ENCODE measurements at regions not wholly inside any gene's neighbourhood (a gene's known extent, or its start where the extent isn't known, plus 50 kb on each side); places are given as distances from the start of the nearest gene placed in this dataset.
"Not testable (repeated sequence)": the region's sequence is repeated elsewhere in the genome, so short reads cannot be mapped to it uniquely, and the experiment has no call there.

GRCh38 chr20:43832961-43833360 is 81.7 kb upstream of the TOX2 start:
- DNase-seq (ENCODE audit: low read depth in 1 of 2, low spot score in 1 of 2): no peak
- in situ Hi-C loops (cut with HindIII; ENCODE audit: low pct_unique_long_range_greater_than_20kb, low sequenced_read_pairs): no loop called here
- TF ChIP-seq JUND (IDR thresholded peaks at IDR 0.05; ENCODE audit: low read depth): no peak

DNA sequence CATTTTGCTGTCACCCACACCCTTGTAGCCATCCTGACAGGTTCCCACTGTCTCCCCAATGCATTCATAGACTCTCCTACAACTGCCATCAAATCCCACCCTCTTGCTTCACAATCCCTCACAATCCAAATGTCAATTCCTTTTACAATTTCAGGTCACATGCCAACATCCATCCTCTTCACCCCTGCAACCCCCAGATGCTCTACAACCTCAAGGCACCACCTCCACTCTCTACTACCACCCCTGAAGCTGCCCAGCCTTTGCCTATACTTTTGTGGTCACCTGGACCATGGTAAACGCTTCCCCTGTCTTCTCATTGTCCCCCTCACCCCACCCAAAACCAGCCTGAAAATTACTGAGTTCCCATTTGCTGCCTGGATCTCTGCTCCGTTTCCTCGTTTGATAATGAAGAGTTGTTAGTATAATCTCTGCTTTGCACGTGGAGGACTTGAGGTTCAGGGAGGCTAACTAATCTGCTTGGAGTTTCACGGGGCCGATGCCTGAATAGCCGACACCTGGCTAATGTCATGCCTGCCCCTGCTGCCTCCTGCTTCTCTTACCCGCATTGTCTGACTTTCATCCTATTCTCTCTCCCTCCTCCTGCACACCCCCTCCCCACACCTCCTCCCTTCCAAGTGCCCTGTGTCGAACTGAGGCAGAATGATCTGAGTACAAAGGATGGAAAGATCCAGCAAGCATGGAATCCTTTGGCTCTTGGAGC is 82.4 kb upstream of the TOX2 start:
- no peak for TF ChIP-seq JUND (IDR thresholded peaks at IDR 0.05; ENCODE audit: low read depth)
- in situ Hi-C loops (cut with HindIII; ENCODE audit: low pct_unique_long_range_greater_than_20kb, low sequenced_read_pairs): no loop called here

GRCh38 chr20:43831481-43832065 is 83.1 kb upstream of the TOX2 start:
- no peak for TF ChIP-seq JUND (IDR thresholded peaks at IDR 0.05; ENCODE audit: low read depth)
- in situ Hi-C loops (cut with HindIII; ENCODE audit: low pct_unique_long_range_greater_than_20kb, low sequenced_read_pairs): no loop called here
- DNase-seq (ENCODE audit: low read depth in 1 of 2, low spot score in 1 of 2): no peak

More for the DNA sequence above, 82.4 kb upstream of the TOX2 start:
- DNase-seq (ENCODE audit: low read depth in 1 of 2, low spot score in 1 of 2): no peak

DNA sequence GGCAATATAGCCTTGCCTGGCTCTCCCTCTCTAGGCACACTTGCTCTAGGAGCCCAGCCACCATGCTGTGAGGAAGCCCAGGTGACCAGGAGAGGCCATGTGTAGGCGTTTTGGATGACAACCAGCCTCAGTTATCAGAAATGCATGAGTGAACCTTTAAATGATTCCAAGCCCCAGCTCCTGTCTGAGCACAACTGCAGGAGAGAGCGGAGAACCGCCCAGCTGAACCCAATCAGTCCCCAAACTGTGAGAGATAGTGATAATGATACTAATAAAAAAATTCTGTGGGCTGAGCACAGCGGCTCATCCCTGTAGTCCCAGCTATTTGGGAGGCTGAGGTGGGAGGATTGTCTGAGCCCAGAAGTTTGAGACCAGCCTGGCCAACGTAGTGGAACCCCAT is 83.8 kb upstream of the TOX2 start:
- no peak for DNase-seq (ENCODE audit: low read depth in 1 of 2, low spot score in 1 of 2)
- no peak for TF ChIP-seq JUND (IDR thresholded peaks at IDR 0.05; ENCODE audit: low read depth)
- in situ Hi-C loops (cut with HindIII; ENCODE audit: low pct_unique_long_range_greater_than_20kb, low sequenced_read_pairs): no loop called here

DNA sequence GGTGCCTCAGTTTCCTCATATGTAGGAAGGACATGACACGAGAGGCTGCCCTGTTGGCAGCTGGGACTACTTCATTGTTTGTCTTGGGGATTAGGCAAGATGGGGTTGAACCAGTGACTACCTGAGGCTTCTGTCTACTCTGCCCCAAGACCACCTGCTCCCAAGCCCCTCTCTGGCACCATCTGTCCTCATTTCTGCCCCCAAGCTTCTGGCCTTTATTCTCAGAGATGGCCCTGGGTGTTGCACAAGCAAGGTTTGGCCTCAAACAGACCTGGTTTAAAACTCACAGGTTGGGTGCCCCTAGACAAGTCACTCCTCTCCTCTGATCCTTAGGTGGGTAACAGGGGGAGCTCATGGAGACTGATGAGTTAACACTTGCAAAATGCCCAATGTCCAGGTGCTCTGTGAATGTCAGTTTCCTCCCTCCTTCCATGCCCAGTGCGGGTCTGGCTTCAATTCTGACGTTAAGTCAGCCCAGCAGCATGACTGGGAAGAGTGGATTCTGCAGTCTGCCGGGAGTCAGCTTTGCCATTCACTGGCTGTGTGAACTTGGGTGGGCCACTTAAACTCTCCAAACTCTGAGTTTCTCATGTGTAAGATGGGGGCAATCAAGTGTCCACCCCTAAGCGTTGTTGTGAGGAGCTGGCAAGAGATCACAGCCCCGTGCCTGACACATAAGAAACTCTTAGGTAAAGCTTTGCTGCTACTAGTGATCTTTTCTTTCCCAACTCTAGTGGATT is 84.5 kb upstream of the TOX2 start:
- in situ Hi-C loops (cut with HindIII; ENCODE audit: low pct_unique_long_range_greater_than_20kb, low sequenced_read_pairs): no loop called here
- no peak for TF ChIP-seq JUND (IDR thresholded peaks at IDR 0.05; ENCODE audit: low read depth)
- no peak for DNase-seq (ENCODE audit: low read depth in 1 of 2, low spot score in 1 of 2)

DNA sequence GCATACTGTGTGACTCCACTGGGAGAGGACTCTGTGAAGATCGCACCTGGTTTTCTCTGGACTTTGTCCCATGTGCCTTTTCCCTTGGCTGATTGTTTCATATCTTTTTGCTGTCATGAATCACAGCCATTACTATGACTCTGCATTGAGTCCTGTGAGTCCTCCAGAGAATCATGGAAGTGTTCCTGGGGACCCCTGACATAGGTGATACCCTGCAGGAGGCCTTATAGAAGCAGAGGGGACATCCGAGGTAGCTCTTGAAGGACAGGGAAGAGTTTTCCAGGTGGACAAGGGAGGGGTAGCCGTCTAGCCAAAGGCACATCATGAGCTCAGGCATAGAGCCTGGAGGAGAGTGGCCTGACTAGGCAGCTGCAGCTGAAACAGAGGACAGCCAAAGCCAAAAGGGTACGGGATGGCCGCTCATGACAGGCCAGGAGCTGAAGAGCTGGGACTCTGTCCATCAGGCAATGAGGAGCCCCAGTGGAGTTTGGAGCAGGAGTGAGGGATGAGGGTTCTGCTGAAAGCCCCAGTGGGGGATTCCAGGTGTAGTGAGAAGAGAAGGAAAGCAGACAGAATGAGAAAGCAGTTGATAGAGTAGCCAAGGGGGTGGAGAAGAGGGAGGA is 86.6 kb upstream of the TOX2 start:
- no peak for DNase-seq (ENCODE audit: low read depth in 1 of 2, low spot score in 1 of 2)
- no peak for TF ChIP-seq JUND (IDR thresholded peaks at IDR 0.05; ENCODE audit: low read depth)
- in situ Hi-C loops (cut with HindIII; ENCODE audit: low pct_unique_long_range_greater_than_20kb, low sequenced_read_pairs): no loop called here

DNA sequence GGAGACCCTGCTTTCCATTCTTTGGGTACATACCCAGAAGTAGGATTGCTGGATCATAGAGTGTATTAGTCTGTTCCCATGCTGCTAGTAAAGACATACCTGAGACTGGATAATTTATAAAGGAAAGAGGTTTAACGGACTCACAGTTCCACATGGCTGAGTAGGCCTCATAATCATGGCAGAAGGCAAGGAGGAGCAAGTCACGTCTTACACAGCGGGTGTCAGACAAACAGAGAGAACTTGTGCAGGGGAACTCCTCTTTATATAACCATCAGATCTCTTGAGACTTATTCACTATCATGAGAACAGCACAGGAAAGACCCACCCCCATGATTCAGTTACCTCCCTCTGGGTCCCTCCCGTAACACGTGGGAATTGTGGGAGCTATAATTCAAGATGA is 87.7 kb upstream of the TOX2 start:
- DNase-seq (ENCODE audit: low read depth in 1 of 2, low spot score in 1 of 2); in situ Hi-C loops (cut with HindIII; ENCODE audit: low pct_unique_long_range_greater_than_20kb, low sequenced_read_pairs): not testable (repeated sequence)

DNA sequence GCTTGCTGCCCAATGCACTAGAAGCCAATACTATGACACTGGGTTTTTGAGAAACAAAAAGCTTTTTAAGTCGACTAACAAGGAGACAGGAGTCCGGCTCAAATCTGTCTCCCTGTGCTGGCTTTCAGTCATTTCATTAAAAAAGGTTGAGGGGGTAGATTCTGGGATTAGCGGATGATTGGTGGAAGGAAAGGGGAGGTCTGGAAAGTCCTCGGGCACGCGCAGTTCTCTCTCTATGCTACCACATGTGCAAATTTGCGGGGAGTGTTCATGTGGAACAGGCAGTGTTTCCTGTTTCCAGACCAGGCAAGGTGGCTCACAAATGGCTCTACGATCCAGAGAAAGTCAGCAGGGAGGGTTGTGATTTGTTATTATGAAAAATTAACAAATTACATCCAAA is 89.1 kb upstream of the TOX2 start:
- TF ChIP-seq JUND (IDR thresholded peaks at IDR 0.05; ENCODE audit: low read depth): no peak
- in situ Hi-C loops (cut with HindIII; ENCODE audit: low pct_unique_long_range_greater_than_20kb, low sequenced_read_pairs): no loop called here
- no peak for DNase-seq (ENCODE audit: low read depth in 1 of 2, low spot score in 1 of 2)

- in situ Hi-C loops (cut with HindIII; ENCODE audit: low pct_unique_long_range_greater_than_20kb, low sequenced_read_pairs): no loop called here
- no peak for TF ChIP-seq JUND (IDR thresholded peaks at IDR 0.05; ENCODE audit: low read depth)
- DNase-seq (ENCODE audit: low read depth in 1 of 2, low spot score in 1 of 2): no peak
These were observed 89.6 kb upstream of the TOX2 start for GRCh38 chr20:43825051-43825402.

DNA sequence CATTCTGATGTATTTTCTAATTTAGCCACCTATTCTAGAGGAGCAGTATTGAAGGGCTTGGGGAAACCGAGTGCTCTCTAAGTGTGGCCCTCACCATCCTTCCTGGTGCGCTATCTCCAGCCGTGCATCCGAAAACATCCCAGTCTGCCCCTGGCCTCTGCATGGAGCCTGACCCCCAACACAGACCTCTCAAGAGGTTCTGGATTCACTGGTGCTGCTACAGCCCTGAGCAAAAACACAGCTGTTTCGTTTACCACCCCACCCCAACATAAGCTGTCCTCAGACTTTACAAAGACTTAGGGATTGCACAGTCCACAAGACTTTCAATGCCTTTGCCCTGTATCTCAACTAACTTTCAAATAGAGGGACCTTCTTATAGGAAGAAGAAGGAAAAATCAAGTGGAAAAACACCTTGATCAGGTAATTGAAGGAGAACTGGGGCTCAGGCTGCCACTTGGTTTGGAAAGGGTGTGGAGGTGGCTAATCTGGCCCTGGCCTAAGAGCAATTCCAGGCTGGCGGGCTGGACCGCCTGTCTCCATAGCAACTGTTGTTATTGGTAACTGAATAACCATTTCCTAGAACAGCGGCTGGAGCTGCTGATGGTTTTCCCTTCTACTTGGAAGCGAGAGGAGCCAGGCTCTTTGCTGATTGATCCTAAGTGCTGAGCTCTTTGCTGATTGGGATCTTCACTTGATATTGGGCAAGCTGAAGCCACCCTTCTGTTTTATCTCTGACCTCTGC is 90.2 kb upstream of the TOX2 start:
- in situ Hi-C loops (cut with HindIII; ENCODE audit: low pct_unique_long_range_greater_than_20kb, low sequenced_read_pairs): no loop called here
- TF ChIP-seq JUND (IDR thresholded peaks at IDR 0.05; ENCODE audit: low read depth): no peak
- DNase-seq (ENCODE audit: low read depth in 1 of 2, low spot score in 1 of 2): peak in 1 of 2 experiments; percentile 54

DNA sequence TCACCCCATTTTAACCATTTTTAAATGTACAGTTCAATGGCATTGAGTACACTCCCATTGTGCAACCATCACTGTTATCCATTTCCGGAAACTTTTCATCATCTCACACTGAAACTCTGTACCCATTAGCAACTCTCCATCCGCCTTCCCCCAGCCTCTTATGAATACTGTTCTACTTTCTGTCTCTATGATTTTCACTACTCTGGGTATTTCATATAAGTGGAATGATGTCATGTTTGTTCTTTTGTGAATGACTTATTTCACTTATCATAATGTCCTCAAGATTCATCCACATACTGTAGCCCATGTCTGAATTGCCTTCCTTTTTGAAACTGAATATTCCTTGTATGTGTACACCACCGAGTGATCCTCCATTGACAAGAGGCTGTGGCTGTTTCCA is 92.9 kb upstream of the TOX2 start:
- DNase-seq (ENCODE audit: low read depth in 1 of 2, low spot score in 1 of 2): no peak
- no peak for TF ChIP-seq JUND (IDR thresholded peaks at IDR 0.05; ENCODE audit: low read depth)
- in situ Hi-C loops (cut with HindIII; ENCODE audit: low pct_unique_long_range_greater_than_20kb, low sequenced_read_pairs): no loop called here

DNA sequence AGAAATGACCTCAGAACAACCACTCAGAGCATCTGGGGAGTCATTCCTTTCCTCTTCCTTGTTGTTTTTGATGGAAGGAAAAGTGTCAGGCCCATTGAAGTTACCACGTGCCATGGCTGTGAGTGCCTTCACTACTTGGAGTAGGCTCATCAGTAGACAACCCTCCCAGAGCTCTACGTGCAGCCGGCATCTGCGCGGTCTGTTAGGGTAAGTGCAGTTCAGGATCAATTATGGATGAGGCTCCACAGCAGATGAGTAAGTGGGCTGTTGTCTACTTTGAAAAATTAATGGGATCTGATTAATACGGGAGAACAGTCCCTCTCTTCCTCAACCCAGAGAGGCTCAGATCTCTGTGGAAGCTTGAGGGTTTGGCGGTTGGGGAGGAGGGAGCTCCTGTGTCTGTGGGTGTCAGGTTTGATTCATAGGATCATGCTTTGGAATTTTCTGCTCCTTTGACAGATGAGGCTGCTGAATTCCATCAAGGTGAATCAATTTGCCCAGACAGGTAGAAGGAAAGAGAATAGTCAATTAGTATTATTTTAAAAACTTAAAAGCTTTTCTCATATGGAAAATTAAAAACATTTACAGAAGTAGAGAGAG is 93.8 kb upstream of the TOX2 start:
- no peak for TF ChIP-seq JUND (IDR thresholded peaks at IDR 0.05; ENCODE audit: low read depth)
- no peak for DNase-seq (ENCODE audit: low read depth in 1 of 2, low spot score in 1 of 2)
- in situ Hi-C loops (cut with HindIII; ENCODE audit: low pct_unique_long_range_greater_than_20kb, low sequenced_read_pairs): no loop called here

All from T47D (cell line).